CD4-positive, CD25-positive, alpha-beta regulatory T cell (primary cell): ENCODE measurements at regions not wholly inside any gene's neighbourhood (a gene's known extent, or its start where the extent isn't known, plus 50 kb on each side); places are given as distances from the start of the nearest gene placed in this dataset.

Experiments
- ATAC-seq, 2 donors: fragments of 150-1000 bp; cut with Tn5 transposase; one replicate each; pipeline ENCODE4 v1.10.0; 2021; ENCODE audit warnings: low read depth in 2 of 2, moderate number of reproducible peaks in 2 of 2, moderate library complexity in 1 of 2
- DNase-seq, 3 donors: peaks; one replicate each; pipeline versions ENCODE4 v3.0.0 to v3.0.0-alpha.2; 2012 to 2022; ENCODE audit warnings: mixed read lengths in 1 of 3
- H3K27ac ChIP-seq: one replicate; pipeline ENCODE4 v1.7.0; 2013; ENCODE audit warnings: mild to moderate bottlenecking, low read length; ENCODE audit not compliant: insufficient read depth, poor library complexity, severe bottlenecking
- H3K27me3 ChIP-seq: one replicate; pipeline ENCODE4 v1.7.0; 2013; ENCODE audit warnings: low read length; ENCODE audit not compliant: control insufficient read depth, insufficient read depth
- H3K36me3 ChIP-seq: one replicate; pipeline ENCODE4 v1.7.0; 2013; ENCODE audit warnings: mild to moderate bottlenecking, low read length, moderate library complexity; ENCODE audit not compliant: control insufficient read depth, insufficient read depth
- H3K4me1 ChIP-seq: 2 replicates; pipeline ENCODE4 v1.7.0; 2013; ENCODE audit warnings: mild to moderate bottlenecking, low read length; ENCODE audit not compliant: insufficient read depth, control insufficient read depth, poor library complexity, severe bottlenecking
- H3K4me3 ChIP-seq: one replicate; pipeline ENCODE4 v1.7.0; 2013; ENCODE audit warnings: low read depth, mild to moderate bottlenecking, low read length, moderate library complexity
- H3K9me3 ChIP-seq, 2 experiments: 1 replicate in 1 of 2; 2 replicates in 1 of 2; pipeline ENCODE4 v1.7.0; 2013; ENCODE audit warnings: low read length in 2 of 2, mild to moderate bottlenecking in 1 of 2, moderate library complexity in 1 of 2; ENCODE audit not compliant: control insufficient read depth in 2 of 2
- H3K27ac Mint-ChIP-seq, 3 donors: one replicate each; pipeline ENCODE4 v1.8.0; 2020 to 2022; ENCODE audit warnings: mild to moderate bottlenecking in 3 of 3, mixed read lengths in 3 of 3, moderate library complexity in 2 of 3
- H3K27me3 Mint-ChIP-seq: one replicate; pipeline ENCODE4 v1.8.0; 2022; ENCODE audit warnings: mild to moderate bottlenecking, mixed read lengths
- H3K36me3 Mint-ChIP-seq: one replicate; pipeline ENCODE4 v1.8.0; 2020; ENCODE audit warnings: mixed read lengths
- H3K4me1 Mint-ChIP-seq, 4 donors: one replicate each; pipeline ENCODE4 v1.8.0; 2020 to 2022; ENCODE audit warnings: mixed read lengths in 4 of 4, mild to moderate bottlenecking in 1 of 4
- H3K4me3 Mint-ChIP-seq, 4 donors: one replicate each; pipeline ENCODE4 v1.8.0; 2020 to 2022; ENCODE audit warnings: mild to moderate bottlenecking in 4 of 4, mixed read lengths in 4 of 4, moderate library complexity in 3 of 4
- H3K9me3 Mint-ChIP-seq, 7 donors: one replicate each; pipeline ENCODE4 v1.8.0; 2020 to 2022; ENCODE audit warnings: mixed read lengths in 7 of 7, mild to moderate bottlenecking in 3 of 7, moderate library complexity in 2 of 7

DNA sequence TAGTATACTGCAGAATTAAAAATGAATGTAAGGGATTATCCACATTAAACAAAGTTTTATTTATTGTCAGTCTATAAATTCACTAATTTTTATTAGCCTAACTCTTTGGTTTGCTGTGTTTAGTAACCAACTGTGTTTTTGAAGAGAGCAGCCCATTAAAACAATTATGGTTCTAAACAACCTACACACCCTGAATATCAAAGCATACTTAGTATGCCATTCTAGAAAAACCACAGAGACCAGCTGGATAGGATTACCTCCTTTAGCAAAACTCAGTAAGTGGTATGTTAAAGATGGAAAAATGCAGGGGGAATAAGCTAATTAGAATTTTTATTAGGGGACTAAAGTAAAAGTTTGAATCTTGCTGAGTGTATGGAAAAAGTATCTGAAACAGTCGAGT is 1981.7 kb upstream of the NUDT12 start:
- Histone ChIP-seq H3K36me3 (no peaks in the 10 kb centered on the region), H3K4me1 (no peaks in the 10 kb centered on the region), H3K27me3 (no peaks in the 10 kb centered on the region), H3K4me3 (no peak overlapping the region), H3K27ac (no peak overlapping the region), H3K9me3 (peaks cover 0 to 9% of the 10 kb centered on the region in 2 experiments)
- peaks cover 0 to 24% (median 10%) of the 10 kb centered on the region in 7 donors for H3K9me3 Mint-ChIP-seq
- H3K4me3 Mint-ChIP-seq = no peak overlapping the region
- H3K27me3 Mint-ChIP-seq = no peaks in the 10 kb centered on the region
- DNase-seq (no peak), ATAC-seq (no peak)
- no peaks in the 10 kb centered on the region for H3K36me3 Mint-ChIP-seq
- no peak overlapping the region for H3K27ac Mint-ChIP-seq
- no peaks in the 10 kb centered on the region for H3K4me1 Mint-ChIP-seq

DNA sequence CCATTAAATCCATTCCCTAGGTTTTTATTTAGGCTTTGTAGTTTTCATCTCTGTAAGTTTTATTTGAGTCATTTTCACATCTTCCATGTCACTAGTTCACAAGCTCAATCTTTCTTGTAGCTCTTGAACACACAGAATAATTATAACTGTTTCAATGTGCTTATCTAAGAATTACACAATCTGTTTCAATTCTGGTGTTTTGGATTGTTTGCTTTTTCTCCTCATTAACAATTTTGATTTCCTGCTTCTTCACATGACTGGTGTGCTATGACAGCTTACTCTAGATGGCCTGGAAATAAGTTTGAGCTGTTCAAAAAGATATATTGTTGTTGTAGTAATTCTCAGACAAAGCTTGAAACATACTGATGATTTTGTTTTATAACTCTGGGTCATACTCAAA is 1974.1 kb upstream of the NUDT12 start:
- no peaks in the 10 kb centered on the region for H3K4me1 Mint-ChIP-seq
- H3K9me3 ChIP-seq = peaks cover 0 to 3% of the 10 kb centered on the region in 2 experiments
- H3K4me3 Mint-ChIP-seq = no peak overlapping the region
- no peak overlapping the region for H3K27ac ChIP-seq
- H3K27ac Mint-ChIP-seq = no peak overlapping the region
- no peaks in the 10 kb centered on the region for H3K27me3 ChIP-seq
- no peaks in the 10 kb centered on the region for H3K27me3 Mint-ChIP-seq
- H3K9me3 Mint-ChIP-seq = peaks cover 0 to 14% (median 5%) of the 10 kb centered on the region in 7 donors
- ATAC-seq (no peak), DNase-seq (no peak)
- no peak overlapping the region for H3K4me3 ChIP-seq
- H3K36me3 ChIP-seq = no peaks in the 10 kb centered on the region
- H3K36me3 Mint-ChIP-seq = no peaks in the 10 kb centered on the region
- H3K4me1 ChIP-seq = no peaks in the 10 kb centered on the region

DNA sequence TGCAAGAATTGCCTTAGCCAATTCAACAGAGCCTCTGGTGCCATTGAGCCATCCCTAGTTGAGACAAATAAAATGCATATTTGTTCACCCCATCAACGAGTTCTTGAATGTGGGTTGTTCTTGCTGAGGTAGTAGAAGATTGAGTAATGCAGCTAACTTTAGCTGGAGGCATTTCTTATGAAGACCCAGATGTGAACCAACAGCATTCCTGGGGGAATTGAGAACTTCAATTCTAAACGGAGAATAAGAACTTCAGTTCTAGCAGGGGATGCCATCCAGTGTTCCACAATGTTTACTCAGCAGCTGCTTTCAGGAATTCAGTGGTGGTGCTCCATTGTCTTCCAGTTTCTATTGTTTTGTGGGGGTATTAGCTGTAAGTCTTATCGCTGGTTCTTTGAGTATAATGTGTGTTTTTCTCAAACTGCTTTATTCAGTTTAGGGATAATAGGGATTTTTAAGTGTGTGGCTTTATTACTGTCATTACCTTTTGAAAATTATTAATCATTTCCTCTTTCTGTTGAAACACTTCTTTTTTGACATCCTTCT is 1968.2 kb upstream of the NUDT12 start:
- Mint-ChIP-seq H3K27me3 (no peaks in the 10 kb centered on the region), H3K9me3 (peaks cover 0 to 24% (median 13%) of the 10 kb centered on the region in 7 donors), H3K4me1 (no peaks in the 10 kb centered on the region), H3K27ac (no peak overlapping the region), H3K36me3 (no peaks in the 10 kb centered on the region), H3K4me3 (no peak overlapping the region)
- H3K27ac ChIP-seq = no peak overlapping the region
- ATAC-seq (no peak), DNase-seq (no peak)
- H3K27me3 ChIP-seq = no peaks in the 10 kb centered on the region
- H3K4me3 ChIP-seq = no peak overlapping the region
- H3K36me3 ChIP-seq = no peaks in the 10 kb centered on the region
- H3K4me1 ChIP-seq = no peaks in the 10 kb centered on the region
- peaks cover 4 to 10% of the 10 kb centered on the region in 2 experiments for H3K9me3 ChIP-seq

DNA sequence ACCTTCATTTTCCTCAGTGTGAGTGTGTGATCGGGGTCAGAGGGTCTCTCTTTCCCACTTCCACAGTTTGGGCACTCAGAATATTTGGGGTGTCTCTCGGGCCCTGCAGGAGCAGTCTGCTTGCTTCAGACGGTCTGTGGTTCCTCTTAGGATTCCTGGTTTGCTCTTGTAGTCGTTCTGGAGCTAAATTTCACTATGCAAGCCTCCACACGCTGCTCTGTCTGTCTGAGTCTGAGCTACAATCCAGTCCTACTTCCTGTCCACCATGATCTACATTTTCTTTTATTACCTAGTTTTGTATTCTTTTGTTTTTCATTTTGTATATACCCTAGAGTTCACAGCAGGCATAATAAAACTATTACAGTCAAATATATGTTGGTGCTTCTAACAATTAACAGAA is 1967.3 kb upstream of the NUDT12 start:
- peaks cover 0 to 24% (median 13%) of the 10 kb centered on the region in 7 donors for H3K9me3 Mint-ChIP-seq
- no peak overlapping the region for H3K27ac ChIP-seq
- no peak for ATAC-seq

DNA sequence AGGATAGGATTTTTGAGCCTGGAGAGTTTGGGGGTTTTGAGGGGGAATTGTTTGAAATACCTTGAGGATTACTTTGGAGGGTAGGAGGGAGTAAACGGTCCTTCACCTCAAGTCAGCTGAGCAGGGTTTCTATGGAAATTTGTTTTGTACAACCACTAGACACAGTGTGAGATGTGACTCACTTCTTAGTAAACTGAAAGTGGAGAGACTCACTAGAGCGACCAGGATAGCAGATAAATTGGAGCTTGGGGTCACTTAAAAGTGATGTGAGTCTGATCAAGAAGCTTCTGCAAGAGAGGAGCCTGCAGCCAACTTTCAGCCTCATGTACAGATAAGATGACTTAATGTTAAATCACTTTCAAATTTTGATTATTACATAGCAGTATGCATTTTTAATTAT is 1945.9 kb upstream of the NUDT12 start:
- H3K9me3 ChIP-seq = peaks cover 2 to 4% of the 10 kb centered on the region in 2 experiments
- Mint-ChIP-seq H3K4me3 (no peak overlapping the region), H3K27me3 (no peaks in the 10 kb centered on the region), H3K4me1 (no peaks in the 10 kb centered on the region), H3K27ac (no peak overlapping the region), H3K36me3 (no peaks in the 10 kb centered on the region), H3K9me3 (peaks cover 5 to 24% (median 8%) of the 10 kb centered on the region in 7 donors)
- H3K4me1 ChIP-seq = no peaks in the 10 kb centered on the region
- ATAC-seq (no peak), DNase-seq (no peak)
- H3K4me3 ChIP-seq = no peak overlapping the region
- H3K36me3 ChIP-seq = no peaks in the 10 kb centered on the region
- no peaks in the 10 kb centered on the region for H3K27me3 ChIP-seq
- H3K27ac ChIP-seq = no peak overlapping the region

More for the DNA sequence above, 1967.3 kb upstream of the NUDT12 start:
- no peak overlapping the region for H3K27ac Mint-ChIP-seq
- Histone ChIP-seq H3K36me3 (no peaks in the 10 kb centered on the region), H3K4me3 (no peak overlapping the region), H3K9me3 (peaks cover 4 to 10% of the 10 kb centered on the region in 2 experiments), H3K4me1 (no peaks in the 10 kb centered on the region), H3K27me3 (no peaks in the 10 kb centered on the region)
- no peak for DNase-seq
- no peaks in the 10 kb centered on the region for H3K36me3 Mint-ChIP-seq
- no peaks in the 10 kb centered on the region for H3K27me3 Mint-ChIP-seq
- no peaks in the 10 kb centered on the region for H3K4me1 Mint-ChIP-seq
- H3K4me3 Mint-ChIP-seq = no peak overlapping the region

DNA sequence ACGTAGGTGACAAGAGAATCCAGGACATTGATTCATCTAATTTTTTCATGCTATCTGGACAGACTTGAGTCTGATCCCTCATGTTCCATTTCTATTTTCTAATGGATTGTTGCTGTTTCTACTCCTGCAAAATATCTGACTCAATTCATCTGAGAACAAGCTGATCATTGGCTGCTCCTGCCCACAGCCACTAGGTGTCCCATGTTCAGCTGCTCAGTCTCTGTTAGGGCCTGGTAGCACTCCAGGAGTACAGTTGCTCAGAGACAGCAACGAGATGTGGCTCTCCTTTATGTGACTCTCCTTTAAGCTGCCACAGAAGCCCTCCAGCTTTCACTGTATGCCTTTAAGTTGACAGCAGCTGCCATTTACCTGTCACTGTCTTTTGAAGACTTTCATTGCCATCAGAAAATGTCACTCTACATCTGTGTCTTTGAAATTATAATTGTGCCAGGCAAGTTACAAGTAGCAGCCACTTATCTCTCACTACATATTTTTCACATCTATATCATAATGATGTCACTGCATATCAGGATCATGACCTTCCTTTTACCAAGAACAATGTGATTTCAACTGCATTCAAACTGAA is 1944.2 kb upstream of the NUDT12 start:
- H3K27me3 ChIP-seq = no peaks in the 10 kb centered on the region
- Mint-ChIP-seq H3K4me3 (no peak overlapping the region), H3K4me1 (no peaks in the 10 kb centered on the region), H3K27ac (no peak overlapping the region), H3K36me3 (no peaks in the 10 kb centered on the region), H3K27me3 (no peaks in the 10 kb centered on the region), H3K9me3 (peaks cover 2 to 24% (median 5%) of the 10 kb centered on the region in 7 donors)
- no peak overlapping the region for H3K4me3 ChIP-seq
- no peak for DNase-seq
- peaks cover 2 to 4% of the 10 kb centered on the region in 2 experiments for H3K9me3 ChIP-seq
- H3K27ac ChIP-seq = no peak overlapping the region
- no peak for ATAC-seq
- H3K36me3 ChIP-seq = no peaks in the 10 kb centered on the region
- H3K4me1 ChIP-seq = no peaks in the 10 kb centered on the region

DNA sequence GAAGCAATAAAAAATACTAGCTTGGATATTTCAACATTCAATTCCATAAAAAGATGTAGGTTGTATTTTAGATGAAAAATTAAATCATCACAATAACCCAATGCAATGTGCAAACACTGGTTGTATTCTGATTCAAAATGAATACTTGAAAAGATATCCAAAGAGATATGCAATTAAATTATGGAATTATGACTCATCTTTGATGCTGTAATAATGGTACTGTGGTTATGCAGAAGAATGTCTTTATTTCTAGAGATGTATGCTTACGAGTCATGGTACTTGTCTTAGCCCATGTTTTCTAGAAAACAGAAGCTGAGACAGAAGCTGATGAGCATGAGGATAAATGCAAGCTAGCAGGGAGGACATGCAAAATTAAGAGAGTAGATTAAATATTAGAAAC is 1941.4 kb upstream of the NUDT12 start:
- no peak for DNase-seq
- H3K4me3 ChIP-seq = no peak overlapping the region
- Mint-ChIP-seq H3K27ac (no peak overlapping the region), H3K27me3 (no peaks in the 10 kb centered on the region), H3K36me3 (no peaks in the 10 kb centered on the region), H3K4me3 (no peak overlapping the region), H3K4me1 (no peaks in the 10 kb centered on the region), H3K9me3 (peaks cover 3 to 20% (median 5%) of the 10 kb centered on the region in 7 donors)
- H3K27me3 ChIP-seq = no peaks in the 10 kb centered on the region
- H3K36me3 ChIP-seq = no peaks in the 10 kb centered on the region
- no peak overlapping the region for H3K27ac ChIP-seq
- ATAC-seq = no peak
- H3K9me3 ChIP-seq = peaks cover 4% of the 10 kb centered on the region in 2 experiments
- H3K4me1 ChIP-seq = no peaks in the 10 kb centered on the region

DNA sequence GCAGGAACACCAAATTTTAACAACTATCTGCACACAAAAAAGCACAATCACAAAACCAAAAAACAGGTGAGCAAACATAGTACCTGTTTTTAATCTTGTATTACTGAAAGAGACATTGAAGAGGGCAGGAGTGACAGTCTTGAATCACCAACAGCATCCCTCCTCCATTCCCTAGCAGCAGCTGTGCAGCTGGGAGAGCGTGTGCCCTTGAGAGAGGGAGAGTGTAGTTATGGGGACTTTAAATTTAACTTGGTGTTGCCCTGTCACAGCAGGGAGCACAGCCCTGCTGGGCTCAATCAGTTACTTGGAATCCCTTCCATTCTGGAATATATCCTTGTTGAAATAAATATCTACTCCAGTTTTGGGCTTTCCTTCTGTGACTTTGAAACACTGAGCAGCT is 1938.7 kb upstream of the NUDT12 start:
- ATAC-seq = no peak
- Mint-ChIP-seq H3K36me3 (no peaks in the 10 kb centered on the region), H3K4me3 (no peak overlapping the region), H3K27ac (no peak overlapping the region), H3K9me3 (peaks cover 2 to 22% (median 4%) of the 10 kb centered on the region in 7 donors), H3K4me1 (no peaks in the 10 kb centered on the region), H3K27me3 (no peaks in the 10 kb centered on the region)
- Histone ChIP-seq H3K4me1 (no peaks in the 10 kb centered on the region), H3K27me3 (no peaks in the 10 kb centered on the region), H3K4me3 (no peak overlapping the region), H3K9me3 (peaks cover 0 to 10% of the 10 kb centered on the region in 2 experiments), H3K27ac (no peak overlapping the region), H3K36me3 (no peaks in the 10 kb centered on the region)
- DNase-seq = no peak
